ENCODE measurements at regions not wholly inside any gene's neighbourhood (a gene's known extent, or its start where the extent isn't known, plus 50 kb on each side); places are given as distances from the start of the nearest gene placed in this dataset.

DNA sequence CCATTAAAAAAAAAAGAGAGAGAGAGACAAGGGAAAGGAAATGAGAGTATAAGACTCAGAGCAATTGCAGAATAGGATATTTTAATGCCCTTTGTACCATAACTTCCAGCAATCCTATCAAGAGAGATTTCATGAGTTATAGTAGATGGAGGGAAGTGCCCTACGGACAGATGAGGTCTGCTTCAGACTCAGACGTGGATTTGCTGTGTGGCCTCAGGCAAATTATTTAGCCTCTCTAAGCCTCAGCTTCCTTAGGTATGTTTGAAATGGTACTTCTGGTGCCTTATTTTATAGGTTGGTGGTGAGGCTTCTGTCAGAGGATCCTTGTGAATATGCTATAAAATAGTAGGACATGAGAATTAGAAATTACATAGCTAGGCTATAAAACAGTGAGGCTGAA, 448.2 kb downstream of the EDEM1 start:
- DNase-seq = no peak

DNA sequence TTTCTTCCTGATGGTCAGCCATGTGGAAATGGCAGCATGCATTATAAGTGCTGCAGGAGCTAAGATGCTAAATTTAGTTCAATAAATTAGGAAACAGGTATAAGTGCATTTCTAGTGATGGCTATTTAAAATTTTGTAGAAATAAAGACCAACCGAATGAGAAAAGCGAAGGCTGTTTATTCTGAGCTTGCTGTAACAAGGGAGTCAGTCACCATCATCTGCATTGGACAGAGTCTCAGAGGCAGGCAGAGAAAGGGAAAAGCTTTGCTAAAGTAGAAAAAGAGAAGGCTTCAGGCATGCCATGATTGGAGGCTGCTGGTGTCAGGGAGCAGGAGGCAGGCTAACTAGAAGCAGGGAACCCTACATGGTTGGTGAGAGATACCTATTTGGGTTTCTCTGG, 451.0 kb downstream of the EDEM1 start:
- DNase-seq = no peak

DNA sequence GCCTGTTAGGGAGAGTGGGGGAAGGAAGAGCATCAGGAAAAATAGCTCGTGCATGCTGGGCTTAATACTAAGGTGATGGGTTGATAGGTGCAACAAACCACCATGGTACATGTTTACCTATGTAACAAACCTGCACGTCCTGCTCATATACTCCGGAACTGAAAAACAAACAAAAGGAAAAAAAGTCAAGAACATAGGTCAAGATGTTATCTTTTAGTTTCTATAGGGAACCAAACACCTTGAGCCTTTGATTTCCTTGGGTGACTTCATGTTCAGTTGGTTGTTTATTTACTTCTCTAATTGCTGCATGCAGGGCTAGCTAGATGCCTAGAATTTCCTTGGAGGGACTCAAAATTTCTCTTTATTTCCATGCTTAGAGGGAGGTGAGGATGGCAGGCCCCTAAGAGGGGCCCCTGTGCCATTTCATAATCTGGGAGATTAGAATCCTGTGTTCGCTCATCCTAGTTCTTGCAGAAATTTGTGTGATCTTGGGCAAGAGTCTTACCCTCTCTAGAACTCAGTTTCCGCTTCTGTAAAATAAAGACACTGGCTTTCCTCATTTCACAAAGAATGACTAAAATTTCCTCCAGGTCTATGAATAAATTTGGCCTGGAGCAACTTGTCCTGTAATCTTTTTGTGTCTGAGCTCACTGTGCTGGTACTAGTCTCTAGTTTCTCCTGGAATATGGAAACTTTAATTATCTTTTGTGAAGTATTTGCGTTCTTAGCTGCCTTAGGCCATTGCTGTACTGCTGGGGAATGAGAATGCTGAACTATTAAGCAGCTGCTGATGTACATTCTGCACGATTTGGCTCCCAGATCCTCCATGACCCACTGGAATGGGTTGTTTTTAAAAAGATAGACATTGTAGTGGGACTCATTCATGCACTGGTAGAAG, 457.5 kb downstream of the EDEM1 start:
- DNase-seq = no peak

DNA sequence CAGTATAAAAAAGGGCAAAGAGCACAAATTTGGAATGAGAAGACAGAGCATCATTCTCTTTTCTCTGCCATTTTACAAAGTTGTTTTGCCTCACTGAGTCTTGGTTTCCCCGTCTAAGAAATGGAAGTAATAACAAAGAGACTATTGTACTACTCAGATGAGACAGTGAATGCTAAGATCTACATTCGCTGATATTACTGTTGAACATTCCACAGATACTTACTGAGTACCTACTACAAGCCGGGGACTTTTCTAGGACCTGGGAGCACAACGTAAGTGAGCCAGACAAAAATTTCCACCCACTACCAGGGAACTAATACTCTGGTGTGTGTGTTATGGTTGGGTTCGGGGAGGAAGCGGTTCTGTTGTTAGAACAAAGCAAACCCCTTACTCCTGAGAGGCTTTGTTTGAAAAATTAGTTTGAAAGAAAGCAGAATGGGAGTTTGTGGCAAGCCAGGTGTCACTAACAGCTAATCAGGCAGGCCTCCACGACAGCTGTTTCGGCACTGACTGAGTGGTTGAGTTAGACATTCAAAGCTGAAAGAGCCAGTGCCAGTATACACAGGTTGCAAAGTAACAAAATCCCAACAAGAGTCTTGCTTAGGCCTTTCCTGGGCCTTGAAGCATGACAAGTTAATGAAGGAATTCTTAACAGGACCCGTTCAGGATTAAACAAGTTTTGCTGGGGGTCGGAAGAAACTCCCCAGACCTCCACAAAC, 458.3 kb downstream of the EDEM1 start:
- DNase-seq = no peak

DNA sequence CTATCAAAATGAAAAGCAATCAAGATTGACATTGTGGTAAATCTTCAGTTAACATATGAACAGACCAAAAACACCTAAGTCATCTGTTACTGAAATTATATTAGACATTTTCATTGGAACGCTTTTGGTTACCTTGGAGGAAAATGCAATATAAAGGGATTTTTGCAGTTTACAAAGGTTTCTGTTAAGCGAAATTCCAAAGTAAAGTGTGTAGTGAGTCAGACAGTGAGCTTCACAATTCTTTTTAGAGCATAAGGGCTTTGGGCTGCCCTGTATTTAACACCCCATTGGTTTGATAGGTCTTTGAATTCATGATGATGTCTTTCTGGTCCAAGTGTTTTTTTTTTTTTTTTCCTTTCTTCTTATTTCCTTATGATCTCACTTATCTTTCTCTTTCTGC, 462.8 kb downstream of the EDEM1 start:
- no peak for DNase-seq

DNA sequence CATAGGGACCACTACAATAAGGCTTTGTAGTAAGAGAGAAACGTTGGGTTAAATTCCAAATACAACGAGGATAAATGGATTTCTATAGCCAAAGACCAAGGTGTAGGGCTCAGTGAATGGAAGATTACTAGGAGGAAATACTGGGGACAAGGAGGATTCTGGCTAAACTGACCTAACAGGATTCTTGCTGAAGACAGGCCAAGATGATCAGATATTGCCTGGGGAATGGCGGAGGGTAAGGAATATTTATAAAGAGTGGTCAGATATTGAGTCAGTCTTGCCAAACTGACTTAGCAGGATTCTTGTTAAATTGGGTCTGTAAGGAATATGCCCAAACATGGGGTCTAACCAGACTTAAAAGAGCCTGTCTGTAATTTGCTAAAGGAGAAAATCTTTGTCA, 463.8 kb downstream of the EDEM1 start:
- no peak for DNase-seq

DNA sequence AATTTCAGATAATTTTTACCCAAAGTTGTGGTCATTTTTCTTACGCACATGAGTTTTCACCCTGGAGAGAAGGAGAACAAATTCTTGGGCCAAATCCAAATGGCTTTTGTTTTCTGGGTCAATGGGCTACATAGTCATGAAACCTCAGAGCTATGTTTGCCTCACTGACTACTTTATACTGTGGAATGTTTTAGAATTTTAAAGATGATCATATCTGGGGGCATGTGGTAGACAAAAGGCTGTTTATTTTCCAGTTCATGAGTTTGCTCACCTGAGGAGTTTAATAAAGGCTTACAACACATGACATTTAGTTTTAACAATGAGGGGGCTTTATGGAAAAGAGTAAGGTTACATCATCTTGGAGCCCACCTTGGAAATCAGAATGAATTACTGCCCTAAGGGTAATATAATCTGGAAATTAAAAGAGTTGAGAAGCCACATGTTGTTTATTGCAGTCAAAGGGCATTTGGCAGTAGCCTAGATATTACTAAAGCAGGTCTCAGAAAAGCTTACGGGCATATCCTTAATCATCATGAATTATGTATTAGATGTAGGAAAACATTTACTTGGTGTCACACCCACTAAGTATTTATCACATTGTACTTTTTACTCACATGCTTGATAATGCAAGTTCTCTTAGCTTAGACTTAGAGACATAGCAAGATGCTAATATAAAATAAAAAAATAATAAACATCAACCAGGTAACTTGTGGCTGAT, 466.1 kb downstream of the EDEM1 start:
- DNase-seq = no peak

DNA sequence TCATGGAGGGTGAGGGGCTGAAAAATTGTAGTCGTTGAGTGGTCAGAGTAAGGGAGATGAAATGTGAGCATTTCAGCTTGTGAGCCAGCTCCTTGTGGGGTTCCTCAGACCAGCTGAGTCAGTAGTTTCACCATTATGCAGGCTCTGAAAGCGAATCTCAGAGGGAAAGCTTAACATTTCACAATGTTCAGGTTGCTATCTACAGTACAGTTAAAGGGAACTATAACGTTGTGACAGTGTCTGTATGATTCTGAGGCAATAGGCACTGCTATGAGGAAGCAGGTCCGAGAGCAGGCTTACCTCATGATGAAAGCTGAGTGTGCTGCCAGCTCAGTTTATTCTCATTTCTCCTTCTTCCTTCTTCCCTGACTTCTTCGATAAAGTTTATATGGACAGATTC, 469.6 kb downstream of the EDEM1 start:
- DNase-seq = no peak

DNA sequence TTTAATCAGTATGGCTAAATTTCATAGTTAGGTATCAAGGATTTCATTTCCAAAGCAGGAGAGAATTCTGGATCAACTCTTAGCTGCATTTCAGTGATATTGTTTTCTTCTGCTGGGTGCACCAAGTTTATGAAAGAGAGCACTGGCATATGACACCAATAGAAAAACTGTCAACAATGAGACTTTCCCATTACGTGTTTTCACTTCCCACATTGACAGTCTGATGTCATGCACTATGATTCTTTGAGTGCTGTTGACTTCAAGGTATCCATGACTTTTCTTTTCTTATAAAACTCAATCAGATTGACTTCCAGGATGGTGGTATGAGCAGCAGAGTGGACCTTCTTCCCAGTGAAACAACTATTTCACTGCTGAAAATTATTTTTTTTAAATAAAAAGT, 476.1 kb downstream of the EDEM1 start:
- DNase-seq = no peak

DNA sequence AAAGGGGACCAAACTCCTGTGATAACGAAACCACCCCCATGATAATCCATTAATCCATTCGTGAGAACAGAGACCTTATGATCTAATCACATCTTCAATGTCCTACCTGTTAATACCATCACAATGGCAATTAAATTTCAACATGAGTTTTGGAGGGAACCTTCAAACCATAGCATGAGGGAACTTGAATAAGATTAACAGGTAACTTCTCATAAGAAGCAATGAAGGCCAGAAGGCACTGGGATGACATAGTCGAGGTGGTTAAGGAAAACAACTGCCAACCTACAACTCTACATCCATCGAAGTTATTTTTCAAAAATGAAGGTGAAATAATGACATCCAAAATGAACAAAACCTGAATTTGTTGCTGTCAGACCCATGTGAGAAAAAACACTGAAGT, 478.9 kb downstream of the EDEM1 start:
- no peak for DNase-seq

DNA sequence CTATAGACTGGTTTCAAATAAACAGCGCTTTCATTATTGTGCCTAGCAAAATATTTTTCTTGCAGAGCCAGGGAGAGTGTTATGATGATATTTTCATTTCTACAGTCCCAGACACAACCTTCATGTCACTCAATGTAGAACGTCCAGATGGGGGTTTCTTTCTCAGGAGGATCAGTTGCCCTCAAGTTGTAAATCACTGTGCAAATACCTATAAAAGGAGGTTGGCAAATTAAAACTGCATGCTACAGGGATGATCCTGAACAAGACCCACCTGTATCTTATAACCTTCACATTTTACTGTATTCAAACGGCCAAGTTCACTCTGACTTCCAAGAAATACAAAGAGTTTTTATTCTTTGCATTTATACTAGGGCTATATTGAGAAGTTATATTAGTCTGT, 486.0 kb downstream of the EDEM1 start:
- DNase-seq = no peak

DNA sequence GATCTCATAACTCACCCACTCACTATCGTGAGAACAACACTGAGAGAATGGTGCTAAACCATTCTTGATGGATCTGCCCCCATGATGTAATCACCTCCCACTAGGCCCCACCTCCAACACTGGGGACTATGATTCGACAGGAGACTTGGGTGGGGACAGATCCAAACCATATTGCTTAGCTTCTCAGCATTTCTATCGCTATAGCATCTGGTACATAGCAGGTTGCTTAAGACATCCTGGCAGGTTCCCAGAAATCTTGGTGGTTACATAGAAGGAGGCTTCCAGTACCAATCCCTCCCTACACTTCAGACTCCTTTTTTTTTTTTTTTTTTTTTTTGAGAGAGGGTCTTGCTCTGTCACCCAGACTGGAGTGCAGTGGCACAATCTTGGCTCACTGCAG, 487.8 kb downstream of the EDEM1 start:
- no peak for DNase-seq

DNA sequence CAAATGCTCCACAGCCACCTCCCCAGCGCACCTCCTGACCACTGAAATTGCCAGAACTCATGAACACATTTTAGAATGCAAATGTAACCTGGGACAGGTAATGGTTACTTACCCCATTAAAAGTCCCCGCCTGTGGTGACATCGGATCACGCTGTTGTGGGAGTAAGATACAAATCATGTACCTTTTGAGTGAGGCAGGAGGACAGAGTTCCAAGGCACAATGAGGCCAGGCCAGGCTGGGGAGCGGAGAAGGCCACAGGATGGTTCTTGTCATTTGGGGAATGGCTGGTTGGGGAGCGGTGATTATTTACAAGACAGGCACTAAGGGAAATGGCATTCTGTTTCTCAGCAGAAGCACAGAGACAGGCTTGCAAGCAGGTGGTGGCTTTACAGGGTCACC, 490.0 kb downstream of the EDEM1 start:
- no peak for DNase-seq

DNA sequence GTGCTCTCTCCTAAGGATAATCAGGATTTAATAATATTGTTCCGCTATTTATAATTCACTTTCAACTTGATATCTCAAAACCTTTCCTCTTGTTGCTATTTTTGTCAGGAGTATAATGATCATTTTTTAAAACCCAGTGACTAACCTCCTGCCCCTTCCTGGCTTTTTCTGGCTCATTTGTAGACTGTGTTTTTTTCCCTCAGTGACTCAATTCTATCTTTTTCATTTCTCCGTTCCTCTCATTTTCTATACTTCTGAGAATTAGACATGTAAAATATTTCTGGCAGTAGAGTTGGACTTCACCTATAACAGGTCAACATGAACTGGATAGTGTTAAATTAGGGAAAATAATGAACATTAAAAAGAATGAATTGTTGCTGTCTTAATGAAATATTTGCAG, 490.7 kb downstream of the EDEM1 start:
- no peak for DNase-seq

DNA sequence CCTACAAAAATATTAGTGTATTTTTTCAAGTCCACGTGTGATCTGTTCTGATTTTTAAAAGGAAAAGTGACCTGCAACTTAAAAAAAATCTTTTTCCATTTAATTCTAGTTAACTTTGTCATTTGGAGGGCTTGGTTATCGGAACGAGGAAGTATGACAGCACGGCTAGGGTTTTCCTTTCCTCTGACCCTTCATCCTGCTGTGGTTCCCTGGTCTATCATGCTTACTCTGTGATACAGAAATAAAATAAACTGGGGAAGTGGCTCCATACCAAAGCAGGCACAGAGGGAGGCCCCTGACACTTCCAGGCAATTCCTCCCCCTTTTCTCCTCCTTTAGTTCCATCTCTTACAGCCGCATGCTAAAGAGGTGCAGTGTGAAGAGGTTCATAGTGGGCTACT, 491.3 kb downstream of the EDEM1 start:
- no peak for DNase-seq

DNA sequence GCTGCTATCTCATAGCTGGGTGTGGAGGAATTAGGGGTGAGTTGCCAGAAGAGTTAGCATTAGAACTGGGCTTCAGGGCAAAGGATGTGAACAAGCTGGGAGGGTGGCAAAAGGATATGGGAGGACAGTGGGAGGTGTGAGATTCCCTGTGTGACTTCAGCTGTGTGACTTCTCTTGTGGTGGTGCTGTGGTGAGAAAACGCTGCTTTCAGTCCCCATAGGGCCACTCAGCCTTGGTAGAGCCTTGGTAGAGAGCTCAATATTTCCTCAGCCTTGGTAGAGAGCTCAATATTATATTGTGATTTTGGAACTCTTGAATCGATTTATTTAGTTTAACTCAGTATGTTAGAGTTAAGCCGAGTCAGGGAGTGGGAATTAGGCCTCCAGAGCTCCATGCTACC, 499.7 kb downstream of the EDEM1 start:
- DNase-seq = no peak

DNA sequence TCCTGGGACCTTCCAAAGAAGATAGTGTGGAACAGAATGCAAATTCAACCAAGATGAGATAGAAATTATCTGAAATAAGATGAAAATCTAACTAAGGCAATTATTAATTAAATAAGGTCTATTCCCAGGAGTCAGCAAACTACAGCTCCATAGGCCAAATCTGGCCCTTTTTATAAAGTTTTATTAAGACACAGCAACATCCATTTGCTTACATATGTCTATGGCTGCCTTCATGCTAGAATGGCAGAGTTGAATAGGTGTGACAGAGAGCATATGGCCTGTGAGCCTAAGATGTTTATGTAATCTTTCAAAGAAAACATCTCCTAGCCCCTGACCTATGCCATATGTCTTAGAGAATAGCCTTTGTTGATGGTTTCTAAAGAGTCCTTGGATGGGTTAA, 503.0 kb downstream of the EDEM1 start:
- DNase-seq = no peak

DNA sequence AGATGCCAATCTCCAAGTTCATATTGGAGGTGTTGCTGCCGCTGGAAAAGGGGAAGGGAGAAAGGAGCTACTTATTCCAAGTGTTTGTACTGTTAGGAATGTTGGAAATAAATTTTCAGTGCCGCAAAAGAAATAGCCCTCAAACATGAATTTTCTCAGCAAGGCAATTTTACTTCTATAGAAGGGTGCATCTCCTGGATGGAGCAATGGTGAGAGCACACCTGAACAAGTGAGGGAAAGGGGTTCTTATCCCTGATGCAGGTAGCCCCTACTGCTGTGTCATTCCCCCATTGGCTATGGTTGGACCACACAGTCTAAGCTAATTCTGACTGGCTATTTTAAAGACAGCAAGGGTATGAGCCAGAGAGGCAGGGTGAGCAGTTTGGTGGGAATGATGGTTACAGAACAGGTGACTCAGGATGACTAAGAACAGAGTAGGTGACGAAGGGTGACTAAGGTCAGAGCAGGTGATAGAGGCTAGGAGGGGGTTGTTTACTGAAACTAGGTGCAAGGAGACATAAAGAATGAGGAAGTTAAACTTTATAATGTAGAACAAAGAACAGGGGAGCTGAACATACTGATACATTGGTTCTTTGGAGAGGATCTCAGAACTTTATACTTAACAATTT, 503.5 kb downstream of the EDEM1 start:
- DNase-seq = no peak

DNA sequence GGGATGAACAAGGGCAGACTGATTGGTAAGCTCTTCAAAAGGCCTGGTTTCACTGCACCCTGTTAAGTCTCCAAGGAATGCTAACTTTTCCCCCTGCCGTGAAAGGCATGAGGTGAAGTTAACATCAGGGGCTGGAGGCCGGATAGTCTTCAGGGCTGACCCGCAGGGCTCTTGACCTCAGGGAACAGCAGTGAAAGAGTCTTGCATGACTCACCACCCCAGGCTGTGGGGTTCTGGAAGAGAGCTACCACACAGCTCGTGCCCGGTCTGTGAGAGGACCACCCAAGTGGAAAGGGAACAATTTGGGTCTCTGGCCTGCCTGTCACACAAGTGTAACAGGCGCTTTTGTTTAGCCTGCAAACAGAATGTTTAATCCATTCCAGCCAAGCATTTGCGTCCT, 504.9 kb downstream of the EDEM1 start:
- DNase-seq = no peak

DNA sequence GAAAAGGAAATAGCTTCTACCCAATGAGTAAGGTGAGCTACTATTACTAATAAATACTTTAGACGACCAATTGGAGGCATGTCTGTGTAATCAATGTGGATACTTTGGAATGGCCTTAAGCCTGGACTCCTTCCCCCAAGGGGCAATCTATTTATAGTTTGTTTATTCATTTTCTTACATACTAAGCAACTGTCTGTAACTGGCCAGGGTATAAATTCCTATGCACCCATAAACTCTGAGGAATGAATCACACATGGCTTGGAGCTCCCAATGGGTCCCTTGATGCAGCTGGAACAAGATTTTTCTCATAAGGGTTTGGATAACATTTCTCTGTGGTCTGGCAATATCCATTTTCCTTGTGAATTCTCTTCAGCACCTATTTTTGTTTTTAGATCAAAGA, 506.8 kb downstream of the EDEM1 start:
- DNase-seq = no peak

DNA sequence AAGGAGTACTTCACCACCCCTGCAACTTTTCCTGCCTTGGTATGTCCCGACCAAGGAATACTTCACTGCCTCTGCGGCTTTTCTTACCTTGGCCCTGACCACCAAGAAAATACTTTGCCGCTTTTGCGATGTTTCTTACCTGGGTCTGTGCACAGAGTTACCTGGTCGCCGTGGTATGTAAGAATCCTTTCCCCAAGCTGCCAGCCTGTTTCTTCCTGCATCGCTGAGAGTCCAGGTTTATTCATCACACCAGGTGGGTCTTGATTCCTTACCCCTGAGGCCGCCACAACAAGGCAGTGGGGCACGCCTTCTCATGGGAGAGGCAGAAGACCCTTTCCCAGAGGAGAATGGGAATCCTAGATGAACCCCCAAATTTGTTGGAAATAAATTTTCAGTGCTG, 511.3 kb downstream of the EDEM1 start:
- no peak for DNase-seq

DNA sequence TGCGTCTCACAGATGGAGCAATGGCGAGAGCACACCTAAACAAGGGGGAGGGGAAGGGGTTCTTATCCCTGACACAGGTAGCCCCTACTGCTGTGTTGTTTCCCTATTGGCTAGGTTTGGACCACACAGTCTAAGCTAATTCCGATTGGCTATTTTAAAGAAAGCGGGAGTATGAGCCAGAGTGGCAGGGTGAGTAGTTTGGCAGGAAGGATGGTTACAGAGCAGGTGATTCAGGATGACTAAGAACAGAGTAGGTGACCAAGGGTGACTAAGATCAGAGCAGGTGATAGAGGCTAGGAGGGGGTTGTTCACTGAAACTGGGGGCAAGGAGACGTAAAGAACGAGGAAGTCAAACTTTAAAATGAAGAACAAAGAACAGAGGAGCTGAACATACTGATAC, 511.8 kb downstream of the EDEM1 start:
- no peak for DNase-seq

DNA sequence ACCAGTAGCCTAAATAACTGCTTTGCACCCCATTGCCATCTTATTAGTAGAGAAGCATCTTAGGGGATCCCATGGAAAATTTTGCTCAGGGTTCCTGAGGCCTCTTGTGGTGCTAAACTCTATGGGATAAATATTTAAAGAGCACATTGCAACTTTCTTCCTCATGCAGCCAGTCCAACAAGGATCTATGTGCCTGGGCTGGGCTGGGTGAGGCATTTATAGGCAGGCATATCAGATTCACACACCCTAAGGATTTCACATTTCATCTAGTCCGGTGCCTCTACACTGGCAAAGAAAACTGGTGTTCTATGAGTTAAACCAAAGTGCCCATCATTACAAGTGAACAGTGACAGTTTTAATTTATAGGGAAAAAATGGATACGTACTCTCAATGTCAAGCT, 512.3 kb downstream of the EDEM1 start:
- no peak for DNase-seq
